Stimulated activated memory B cell treated with anti-CD40 and anti-IgM and Interleukin-4, amounts not matched to agents 10 μg/mL and 1 μg/mL and 100 μg/mL, for 72 hours (primary cell): ENCODE measurements at regions not wholly inside any gene's neighbourhood (a gene's known extent, or its start where the extent isn't known, plus 50 kb on each side); places are given as distances from the start of the nearest gene placed in this dataset.

Experiments
- ATAC-seq: fragments of 150-1000 bp; cut with Tn5 transposase; 2 replicates; pipeline ENCODE4 v1.10.0; 2021
- H3K27ac Mint-ChIP-seq: one replicate; pipeline ENCODE4 v1.8.0; 2022; ENCODE audit warnings: mild to moderate bottlenecking, mixed read lengths
- H3K27me3 Mint-ChIP-seq: one replicate; pipeline ENCODE4 v1.8.0; 2022; ENCODE audit warnings: mixed read lengths
- H3K36me3 Mint-ChIP-seq: one replicate; pipeline ENCODE4 v1.8.0; 2022; ENCODE audit warnings: mixed read lengths
- H3K4me1 Mint-ChIP-seq: one replicate; pipeline ENCODE4 v1.8.0; 2022; ENCODE audit warnings: mixed read lengths
- H3K4me3 Mint-ChIP-seq: one replicate; pipeline ENCODE4 v1.8.0; 2022; ENCODE audit warnings: mild to moderate bottlenecking, moderate library complexity, mixed read lengths
- H3K9me3 Mint-ChIP-seq: one replicate; pipeline ENCODE4 v1.8.0; 2022; ENCODE audit warnings: mixed read lengths

- H3K4me3 Mint-ChIP-seq = no peak overlapping the region
- H3K9me3 Mint-ChIP-seq = peaks cover 7% of the 10 kb centered on the region
- H3K27ac Mint-ChIP-seq = no peak overlapping the region
- no peaks in the 10 kb centered on the region for H3K27me3 Mint-ChIP-seq
- no peaks in the 10 kb centered on the region for H3K36me3 Mint-ChIP-seq
- H3K4me1 Mint-ChIP-seq = no peaks in the 10 kb centered on the region
- ATAC-seq = no peak
These were observed 248.2 kb upstream of the ADAMTS9 start for GRCh38 chr3:64935971-64936370.

GRCh38 chr3:64932666-64933342 is 245.0 kb upstream of the ADAMTS9 start:
- Mint-ChIP-seq H3K4me1 (no peaks in the 10 kb centered on the region), H3K9me3 (peaks cover 7% of the 10 kb centered on the region), H3K27me3 (no peaks in the 10 kb centered on the region), H3K27ac (no peak overlapping the region), H3K36me3 (no peaks in the 10 kb centered on the region), H3K4me3 (no peak overlapping the region)
- ATAC-seq = no peak

- Mint-ChIP-seq H3K4me3 (no peak overlapping the region), H3K27me3 (no peaks in the 10 kb centered on the region), H3K36me3 (no peaks in the 10 kb centered on the region), H3K9me3 (peaks cover 7% of the 10 kb centered on the region), H3K27ac (no peak overlapping the region), H3K4me1 (no peaks in the 10 kb centered on the region)
- ATAC-seq = no peak
These were observed 244.3 kb upstream of the ADAMTS9 start for GRCh38 chr3:64932016-64932518.

- Mint-ChIP-seq H3K27ac (no peak overlapping the region), H3K4me1 (no peaks in the 10 kb centered on the region), H3K27me3 (no peaks in the 10 kb centered on the region), H3K36me3 (no peaks in the 10 kb centered on the region), H3K4me3 (no peak overlapping the region), H3K9me3 (peaks cover 7% of the 10 kb centered on the region)
- no peak for ATAC-seq
These were observed 243.1 kb upstream of the ADAMTS9 start for GRCh38 chr3:64930891-64931290.

GRCh38 chr3:64928683-64929082 is 240.9 kb upstream of the ADAMTS9 start:
- H3K4me3 Mint-ChIP-seq = no peak overlapping the region
- H3K4me1 Mint-ChIP-seq = no peaks in the 10 kb centered on the region
- H3K27me3 Mint-ChIP-seq = no peaks in the 10 kb centered on the region
- peaks cover 10% of the 10 kb centered on the region for H3K9me3 Mint-ChIP-seq
- no peak overlapping the region for H3K27ac Mint-ChIP-seq
- no peak for ATAC-seq
- no peaks in the 10 kb centered on the region for H3K36me3 Mint-ChIP-seq

GRCh38 chr3:64927689-64928088 is 239.9 kb upstream of the ADAMTS9 start:
- Mint-ChIP-seq H3K27ac (no peak overlapping the region), H3K4me1 (no peaks in the 10 kb centered on the region), H3K9me3 (peaks cover 5% of the 10 kb centered on the region), H3K4me3 (no peak overlapping the region), H3K27me3 (no peaks in the 10 kb centered on the region), H3K36me3 (no peaks in the 10 kb centered on the region)
- ATAC-seq = no peak

GRCh38 chr3:64925575-64925974 is 237.8 kb upstream of the ADAMTS9 start:
- no peak overlapping the region for H3K4me3 Mint-ChIP-seq
- H3K4me1 Mint-ChIP-seq = no peaks in the 10 kb centered on the region
- H3K36me3 Mint-ChIP-seq = no peaks in the 10 kb centered on the region
- no peaks in the 10 kb centered on the region for H3K27me3 Mint-ChIP-seq
- H3K27ac Mint-ChIP-seq = no peak overlapping the region
- ATAC-seq = no peak
- H3K9me3 Mint-ChIP-seq = peaks cover 3% of the 10 kb centered on the region

GRCh38 chr3:64924961-64925360 is 237.2 kb upstream of the ADAMTS9 start:
- no peak for ATAC-seq
- Mint-ChIP-seq H3K4me3 (no peak overlapping the region), H3K9me3 (peaks cover 3% of the 10 kb centered on the region), H3K36me3 (no peaks in the 10 kb centered on the region), H3K4me1 (no peaks in the 10 kb centered on the region), H3K27ac (no peak overlapping the region), H3K27me3 (no peaks in the 10 kb centered on the region)

GRCh38 chr3:64922213-64922612 is 234.4 kb upstream of the ADAMTS9 start:
- Mint-ChIP-seq H3K9me3 (peaks cover 3% of the 10 kb centered on the region), H3K27ac (no peak overlapping the region), H3K36me3 (no peaks in the 10 kb centered on the region), H3K4me3 (no peak overlapping the region), H3K4me1 (no peaks in the 10 kb centered on the region), H3K27me3 (no peaks in the 10 kb centered on the region)
- no peak for ATAC-seq

- no peak overlapping the region for H3K27ac Mint-ChIP-seq
- H3K36me3 Mint-ChIP-seq = no peaks in the 10 kb centered on the region
These were observed 233.7 kb upstream of the ADAMTS9 start for GRCh38 chr3:64921281-64922065.

GRCh38 chr3:64919934-64920333 is 232.1 kb upstream of the ADAMTS9 start:
- Mint-ChIP-seq H3K4me3 (no peak overlapping the region), H3K27ac (no peak overlapping the region), H3K4me1 (no peaks in the 10 kb centered on the region), H3K27me3 (no peaks in the 10 kb centered on the region), H3K9me3 (peaks cover 2% of the 10 kb centered on the region), H3K36me3 (no peaks in the 10 kb centered on the region)
- ATAC-seq = no peak

More at GRCh38 chr3:64921281-64922065, 233.7 kb upstream of the ADAMTS9 start:
- Mint-ChIP-seq H3K9me3 (peaks cover 3% of the 10 kb centered on the region), H3K4me1 (no peaks in the 10 kb centered on the region), H3K4me3 (no peak overlapping the region), H3K27me3 (no peaks in the 10 kb centered on the region)
- no peak for ATAC-seq

GRCh38 chr3:64918989-64919388 is 231.2 kb upstream of the ADAMTS9 start:
- no peak for ATAC-seq
- Mint-ChIP-seq H3K27me3 (no peaks in the 10 kb centered on the region), H3K27ac (no peak overlapping the region), H3K4me1 (no peaks in the 10 kb centered on the region), H3K36me3 (no peaks in the 10 kb centered on the region), H3K9me3 (no peaks in the 10 kb centered on the region), H3K4me3 (no peak overlapping the region)

- no peaks in the 10 kb centered on the region for H3K9me3 Mint-ChIP-seq
- H3K27ac Mint-ChIP-seq = no peak overlapping the region
- no peaks in the 10 kb centered on the region for H3K36me3 Mint-ChIP-seq
- no peak overlapping the region for H3K4me3 Mint-ChIP-seq
- H3K4me1 Mint-ChIP-seq = no peaks in the 10 kb centered on the region
- H3K27me3 Mint-ChIP-seq = no peaks in the 10 kb centered on the region
- no peak for ATAC-seq
These were observed 230.2 kb upstream of the ADAMTS9 start for GRCh38 chr3:64917914-64918453.

- Mint-ChIP-seq H3K36me3 (no peaks in the 10 kb centered on the region), H3K27me3 (no peaks in the 10 kb centered on the region), H3K4me1 (no peaks in the 10 kb centered on the region), H3K4me3 (no peak overlapping the region), H3K27ac (no peak overlapping the region), H3K9me3 (peaks cover 3% of the 10 kb centered on the region)
- ATAC-seq = no peak
These were observed 229.1 kb upstream of the ADAMTS9 start for GRCh38 chr3:64916937-64917336.

GRCh38 chr3:64916192-64916798 is 228.5 kb upstream of the ADAMTS9 start:
- Mint-ChIP-seq H3K27me3 (no peaks in the 10 kb centered on the region), H3K4me3 (no peak overlapping the region), H3K36me3 (no peaks in the 10 kb centered on the region), H3K27ac (no peak overlapping the region), H3K9me3 (peaks cover 3% of the 10 kb centered on the region), H3K4me1 (no peaks in the 10 kb centered on the region)
- ATAC-seq = no peak
